GM20000 (cell line): ENCODE measurements at regions not wholly inside any gene's neighbourhood (a gene's known extent, or its start where the extent isn't known, plus 50 kb on each side); places are given as distances from the start of the nearest gene placed in this dataset.

Source experiments
- DNase-seq: peaks from one replicate; pipeline ENCODE4 v3.0.0; 2012; ENCODE audit warnings: low spot score
- TF ChIP-seq, protein P1 (sequence below): IDR thresholded peaks from 2 replicates; pipeline ENCODE4 v1.5.1; 2012; ENCODE audit warnings: mild to moderate bottlenecking, control low read depth; ENCODE audit errors: extremely low read depth, missing control alignments

DNA sequence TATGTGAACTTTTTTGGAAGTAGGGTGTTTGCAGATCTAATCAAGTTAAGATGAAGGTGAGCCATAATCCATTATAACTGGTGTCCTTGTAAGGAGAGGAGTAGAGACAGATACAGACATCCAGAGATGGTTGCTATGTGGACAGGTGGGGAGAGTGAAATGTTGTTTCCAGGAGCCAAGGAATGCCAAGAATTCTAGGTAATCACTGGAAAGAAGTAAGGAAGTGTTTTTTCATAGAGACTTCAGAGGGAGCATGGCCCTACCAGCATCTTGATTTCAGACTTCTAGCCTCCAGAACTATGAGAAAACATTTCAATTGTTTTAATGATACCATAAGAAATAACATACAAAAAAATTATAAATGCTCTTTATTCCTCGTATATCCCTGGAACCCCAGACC lies 320.5 kb upstream of the ANO3 start:
- no peak for DNase-seq
- TF ChIP-seq, protein P1, sequence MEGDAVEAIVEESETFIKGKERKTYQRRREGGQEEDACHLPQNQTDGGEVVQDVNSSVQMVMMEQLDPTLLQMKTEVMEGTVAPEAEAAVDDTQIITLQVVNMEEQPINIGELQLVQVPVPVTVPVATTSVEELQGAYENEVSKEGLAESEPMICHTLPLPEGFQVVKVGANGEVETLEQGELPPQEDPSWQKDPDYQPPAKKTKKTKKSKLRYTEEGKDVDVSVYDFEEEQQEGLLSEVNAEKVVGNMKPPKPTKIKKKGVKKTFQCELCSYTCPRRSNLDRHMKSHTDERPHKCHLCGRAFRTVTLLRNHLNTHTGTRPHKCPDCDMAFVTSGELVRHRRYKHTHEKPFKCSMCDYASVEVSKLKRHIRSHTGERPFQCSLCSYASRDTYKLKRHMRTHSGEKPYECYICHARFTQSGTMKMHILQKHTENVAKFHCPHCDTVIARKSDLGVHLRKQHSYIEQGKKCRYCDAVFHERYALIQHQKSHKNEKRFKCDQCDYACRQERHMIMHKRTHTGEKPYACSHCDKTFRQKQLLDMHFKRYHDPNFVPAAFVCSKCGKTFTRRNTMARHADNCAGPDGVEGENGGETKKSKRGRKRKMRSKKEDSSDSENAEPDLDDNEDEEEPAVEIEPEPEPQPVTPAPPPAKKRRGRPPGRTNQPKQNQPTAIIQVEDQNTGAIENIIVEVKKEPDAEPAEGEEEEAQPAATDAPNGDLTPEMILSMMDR: no peak

DNA sequence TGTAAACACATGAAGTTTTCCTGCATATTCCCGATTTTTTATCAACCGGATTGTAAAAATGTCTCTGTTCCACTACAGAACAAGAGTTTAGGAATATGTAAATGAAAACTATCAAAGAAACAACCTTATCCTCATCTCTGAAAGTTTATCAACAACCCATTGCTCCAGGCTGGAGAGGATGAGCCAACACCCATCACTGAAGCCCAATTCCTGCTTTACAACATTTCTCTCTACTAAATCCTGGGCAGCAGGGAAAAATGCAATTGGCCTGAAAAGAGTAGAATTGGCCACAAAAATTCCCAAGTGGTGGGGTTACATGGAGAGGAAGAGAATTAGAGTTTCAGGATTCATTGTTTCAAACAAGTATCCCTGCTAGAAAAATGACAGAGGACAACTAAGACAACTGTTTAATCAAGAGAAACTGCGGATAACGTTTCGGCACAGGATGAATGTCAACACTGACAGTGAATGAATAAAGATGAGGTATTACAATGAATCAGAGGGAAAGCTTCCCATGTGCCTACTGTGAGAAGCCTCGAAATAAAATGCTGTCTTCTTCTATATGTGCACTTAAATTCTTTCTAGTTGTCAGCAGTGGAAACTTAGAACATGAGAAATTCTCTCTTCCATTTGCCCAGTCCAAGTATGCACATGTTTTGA lies 317.3 kb upstream of the ANO3 start:
- DNase-seq: no peak
- TF ChIP-seq, protein P1: no peak

DNA sequence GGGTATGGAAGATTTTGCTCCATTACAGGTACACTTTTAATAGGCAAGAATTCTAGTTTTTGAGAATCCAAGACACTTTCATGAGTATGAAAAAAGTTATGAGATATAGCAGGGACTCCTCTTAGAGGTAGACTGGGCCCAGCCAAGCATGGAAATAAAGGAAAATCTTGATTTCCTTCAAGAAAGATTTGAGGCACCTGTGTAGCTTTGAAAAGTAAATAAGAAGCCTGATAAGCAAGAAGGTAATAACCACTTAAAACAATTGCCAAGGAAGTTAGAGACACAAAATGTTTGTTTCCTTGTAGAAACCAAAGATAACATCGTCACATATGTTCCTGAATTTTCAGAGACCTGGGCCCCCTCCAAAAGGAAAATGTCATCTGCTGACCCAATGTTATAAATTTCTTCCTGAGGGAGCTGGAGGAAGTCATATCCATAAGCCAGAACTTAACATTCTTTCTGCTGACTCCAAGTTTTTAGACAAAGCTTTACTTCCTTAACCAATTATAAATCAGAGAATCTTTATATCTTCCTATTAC lies 314.5 kb upstream of the ANO3 start:
- TF ChIP-seq, protein P1: no peak

DNA sequence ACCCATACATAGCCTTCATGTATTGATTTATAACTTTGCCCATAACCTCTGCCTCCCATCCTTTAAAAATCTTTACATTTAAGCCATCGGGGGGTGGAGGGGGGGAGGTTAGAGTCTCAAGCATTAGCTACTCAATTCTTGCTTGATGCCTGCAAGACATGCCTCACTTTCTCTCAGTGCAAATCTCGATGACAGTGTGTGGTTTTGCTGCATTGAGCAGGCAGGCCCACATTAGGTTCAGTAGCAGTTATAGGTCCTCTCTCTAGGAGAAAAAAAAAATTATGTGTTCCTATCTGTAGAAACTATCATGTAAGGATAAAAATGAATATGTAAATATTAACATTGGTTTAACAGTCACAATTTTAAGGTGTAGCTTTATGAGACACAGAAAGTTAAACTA lies 314.0 kb upstream of the ANO3 start:
- TF ChIP-seq, protein P1: no peak
- no peak for DNase-seq

More for the DNA sequence above, 314.5 kb upstream of the ANO3 start:
- no peak for DNase-seq

DNA sequence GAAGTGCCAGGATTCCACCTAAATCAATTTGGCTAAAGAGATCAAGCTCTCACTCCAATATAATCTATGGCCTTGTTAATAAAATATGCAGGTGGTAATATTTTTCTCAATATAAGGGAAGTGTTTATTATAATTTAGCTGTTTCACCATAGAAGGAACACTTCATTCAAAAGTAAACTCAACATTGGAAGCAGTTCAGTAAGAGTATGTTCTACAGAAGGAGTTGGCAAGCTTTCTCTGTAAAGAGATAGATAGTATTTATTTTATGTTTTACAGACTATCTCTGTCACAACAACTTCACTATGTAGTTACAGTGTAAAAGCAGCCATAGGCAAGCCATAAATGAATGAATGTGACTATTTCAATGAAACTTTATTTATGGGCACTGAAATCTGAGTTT lies 313.6 kb upstream of the ANO3 start:
- TF ChIP-seq, protein P1: no peak
- no peak for DNase-seq

DNA sequence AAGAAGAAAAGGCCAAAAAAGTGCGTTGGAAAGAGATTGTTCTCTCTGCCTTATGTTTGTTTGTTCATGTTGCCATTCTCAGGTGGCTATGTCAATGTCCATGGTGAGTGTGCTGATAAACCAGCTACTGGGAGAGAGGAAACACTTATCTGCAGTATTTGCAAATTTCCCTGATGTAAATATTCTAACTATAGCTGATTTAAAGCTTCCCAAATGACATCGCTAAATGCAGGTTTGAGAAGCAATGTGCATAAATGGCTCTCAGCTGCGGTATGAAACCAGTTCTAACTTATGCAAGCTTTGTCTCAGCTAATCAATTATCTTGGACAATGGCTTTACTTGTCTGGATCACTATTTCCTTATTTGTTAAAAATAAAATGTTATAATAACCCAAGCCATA lies 312.5 kb upstream of the ANO3 start:
- TF ChIP-seq, protein P1: no peak
- no peak for DNase-seq

DNA sequence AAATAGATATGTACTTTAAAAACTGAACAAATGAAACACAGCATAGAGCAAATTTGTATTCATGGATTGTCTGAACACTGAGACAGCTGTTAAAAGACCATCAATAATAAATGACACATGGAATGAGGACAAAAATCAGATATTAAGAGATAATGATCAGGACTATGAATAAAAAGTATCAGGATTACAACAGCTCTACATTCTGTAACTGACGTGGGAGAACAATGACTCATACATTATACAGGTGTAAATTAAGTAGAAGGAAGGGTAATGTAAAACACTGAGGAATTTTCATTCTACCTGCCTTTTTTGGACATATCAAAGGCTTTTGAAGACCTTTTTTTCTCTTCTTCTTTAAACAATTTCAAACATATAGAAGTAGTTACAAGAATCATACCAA lies 310.9 kb upstream of the ANO3 start:
- no peak for DNase-seq
- TF ChIP-seq, protein P1: no peak
